Islet precursor cell (in vitro differentiated cells): ENCODE measurements at regions not wholly inside any gene's neighbourhood (a gene's known extent, or its start where the extent isn't known, plus 50 kb on each side); places are given as distances from the start of the nearest gene placed in this dataset.

Source experiments
- DNase-seq: peaks from one replicate; pipeline ENCODE4 v3.0.0-alpha.2; 2018

- no peak for DNase-seq
Measured at GRCh38 chr11:81080476-81080875, 1639.6 kb upstream of the TENM4 start.

- DNase-seq = no peak
Measured at GRCh38 chr11:81072273-81072672, 1631.4 kb upstream of the TENM4 start.

- DNase-seq = peak; percentile 77
Measured at GRCh38 chr11:81071606-81072005, 1630.8 kb upstream of the TENM4 start.

GRCh38 chr11:81070948-81071347 lies 1630.1 kb upstream of the TENM4 start:
- DNase-seq = no peak

GRCh38 chr11:81059356-81059755 lies 1618.5 kb upstream of the TENM4 start:
- no peak for DNase-seq

GRCh38 chr11:81052344-81053158 lies 1611.7 kb upstream of the TENM4 start:
- no peak for DNase-seq

- no peak for DNase-seq
Measured at GRCh38 chr11:81039916-81040524, 1599.2 kb upstream of the TENM4 start.

GRCh38 chr11:81036168-81036870 lies 1595.5 kb upstream of the TENM4 start:
- DNase-seq = no peak

- DNase-seq = no peak
Measured at GRCh38 chr11:81033779-81034540, 1593.1 kb upstream of the TENM4 start.

- no peak for DNase-seq
Measured at GRCh38 chr11:81032906-81033305, 1592.1 kb upstream of the TENM4 start.

GRCh38 chr11:81030186-81030585 lies 1589.4 kb upstream of the TENM4 start:
- no peak for DNase-seq

- DNase-seq = no peak
Measured at GRCh38 chr11:81026032-81026431, 1585.2 kb upstream of the TENM4 start.

- DNase-seq = no peak
Measured at GRCh38 chr11:81022057-81022456, 1581.2 kb upstream of the TENM4 start.

- DNase-seq = no peak
Measured at GRCh38 chr11:81010631-81011030, 1569.8 kb upstream of the TENM4 start.

GRCh38 chr11:81007046-81007445 lies 1566.2 kb upstream of the TENM4 start:
- no peak for DNase-seq

- no peak for DNase-seq
Measured at GRCh38 chr11:81005595-81005994, 1564.8 kb upstream of the TENM4 start.

GRCh38 chr11:81004576-81004975 lies 1563.7 kb upstream of the TENM4 start:
- DNase-seq = no peak

- DNase-seq = no peak
Measured at GRCh38 chr11:81002374-81002773, 1561.5 kb upstream of the TENM4 start.

GRCh38 chr11:81000735-81001134 lies 1559.9 kb upstream of the TENM4 start:
- no peak for DNase-seq

GRCh38 chr11:81000334-81000733 lies 1559.5 kb upstream of the TENM4 start:
- no peak for DNase-seq

GRCh38 chr11:80995523-80995922 lies 1554.7 kb upstream of the TENM4 start:
- no peak for DNase-seq

GRCh38 chr11:80993536-80993935 lies 1552.7 kb upstream of the TENM4 start:
- DNase-seq = no peak

- no peak for DNase-seq
Measured at GRCh38 chr11:80990885-80991284, 1550.1 kb upstream of the TENM4 start.
